ENCODE measurements at regions not wholly inside any gene's neighbourhood (a gene's known extent, or its start where the extent isn't known, plus 50 kb on each side); places are given as distances from the start of the nearest gene placed in this dataset.

- H3K27ac ChIP-seq (replicated peaks), result peak overlapping the region; percentile 46
- intact Hi-C loops (cut with micrococcal nuclease), result no loop called here
Measured at GRCh38 chr2:220466251-220466691, 838.8 kb downstream of the SLC4A3 start.

GRCh38 chr2:220469201-220469600 lies 841.8 kb downstream of the SLC4A3 start:
- intact Hi-C loops (cut with micrococcal nuclease), result no loop called here
- H3K4me1 ChIP-seq, result no peaks in the 10 kb centered on the region
- H3K27me3 ChIP-seq (ENCODE audit: low read depth), result no peaks in the 10 kb centered on the region
- DNase-seq, result no peak
- H3K9me3 ChIP-seq (replicated peaks), result no peaks in the 10 kb centered on the region
- TF ChIP-seq CTCF (IDR thresholded peaks at IDR 0.05; ENCODE audit: borderline replicate concordance), result no peak
- H3K27ac ChIP-seq (replicated peaks), result no peak overlapping the region
- no peaks in the 10 kb centered on the region for H3K36me3 ChIP-seq
- no peak overlapping the region for H3K4me3 ChIP-seq

More at GRCh38 chr2:220466251-220466691, 838.8 kb downstream of the SLC4A3 start:
- Histone ChIP-seq H3K9me3 (replicated peaks) (no peaks in the 10 kb centered on the region), H3K4me3 (no peak overlapping the region), H3K27me3 (ENCODE audit: low read depth) (no peaks in the 10 kb centered on the region), H3K36me3 (no peaks in the 10 kb centered on the region), H3K4me1 (no peaks in the 10 kb centered on the region)
- DNase-seq, result no peak
- TF ChIP-seq CTCF (IDR thresholded peaks at IDR 0.05; ENCODE audit: borderline replicate concordance), result no peak

GRCh38 chr2:220473611-220474010 lies 846.2 kb downstream of the SLC4A3 start:
- DNase-seq, result no peak
- H3K9me3 ChIP-seq (replicated peaks), result no peaks in the 10 kb centered on the region
- H3K4me1 ChIP-seq, result no peaks in the 10 kb centered on the region
- no peak for TF ChIP-seq CTCF (IDR thresholded peaks at IDR 0.05; ENCODE audit: borderline replicate concordance)
- intact Hi-C loops (cut with micrococcal nuclease), result no loop called here
- no peaks in the 10 kb centered on the region for H3K36me3 ChIP-seq
- H3K27me3 ChIP-seq (ENCODE audit: low read depth), result no peaks in the 10 kb centered on the region
- H3K27ac ChIP-seq (replicated peaks), result no peak overlapping the region
- no peak overlapping the region for H3K4me3 ChIP-seq

- intact Hi-C loops (cut with micrococcal nuclease), result no loop called here
Measured at GRCh38 chr2:220476877-220477276, 849.4 kb downstream of the SLC4A3 start.

GRCh38 chr2:220478305-220479058 lies 851.1 kb downstream of the SLC4A3 start:
- no peak for DNase-seq
- H3K27me3 ChIP-seq (ENCODE audit: low read depth), result peaks cover 7% of the 10 kb centered on the region
- H3K4me1 ChIP-seq, result no peaks in the 10 kb centered on the region
- intact Hi-C loops (cut with micrococcal nuclease), result no loop called here
- H3K9me3 ChIP-seq (replicated peaks), result no peaks in the 10 kb centered on the region
- H3K36me3 ChIP-seq, result no peaks in the 10 kb centered on the region
- H3K27ac ChIP-seq (replicated peaks), result no peak overlapping the region
- TF ChIP-seq CTCF (IDR thresholded peaks at IDR 0.05; ENCODE audit: borderline replicate concordance), result no peak
- no peak overlapping the region for H3K4me3 ChIP-seq

More at GRCh38 chr2:220476877-220477276, 849.4 kb downstream of the SLC4A3 start:
- Histone ChIP-seq H3K4me3 (no peak overlapping the region), H3K4me1 (no peaks in the 10 kb centered on the region), H3K9me3 (replicated peaks) (no peaks in the 10 kb centered on the region), H3K27me3 (ENCODE audit: low read depth) (no peaks in the 10 kb centered on the region), H3K36me3 (no peaks in the 10 kb centered on the region), H3K27ac (replicated peaks) (no peak overlapping the region)
- no peak for DNase-seq
- no peak for TF ChIP-seq CTCF (IDR thresholded peaks at IDR 0.05; ENCODE audit: borderline replicate concordance)
